NCI-H226 (cell line): ENCODE measurements at regions not wholly inside any gene's neighbourhood (a gene's known extent, or its start where the extent isn't known, plus 50 kb on each side); places are given as distances from the start of the nearest gene placed in this dataset.

Experiments
- DNase-seq: peaks from one replicate; pipeline ENCODE4 v3.0.0-alpha.2; 2015

DNA sequence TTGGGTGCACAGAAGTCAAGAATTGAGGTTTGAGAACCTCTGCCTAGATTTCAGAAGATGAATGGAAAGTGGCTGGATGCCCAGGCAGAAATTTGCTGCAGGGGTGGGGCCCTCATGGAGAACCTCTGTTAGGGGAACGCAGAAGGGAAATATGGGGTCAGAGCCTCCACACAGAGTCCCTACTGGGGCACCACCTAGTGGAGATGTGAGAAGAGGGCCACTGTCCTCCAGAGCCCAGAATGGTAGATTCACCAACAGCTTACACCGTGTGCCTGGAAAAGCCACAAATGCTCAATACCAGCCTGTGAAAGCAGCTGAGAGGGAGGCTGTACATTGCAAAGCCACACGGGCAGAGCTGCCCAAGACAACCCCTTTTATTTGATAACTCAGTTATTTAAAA is 383.5 kb downstream of the TLE4 start:
- no peak for DNase-seq

DNA sequence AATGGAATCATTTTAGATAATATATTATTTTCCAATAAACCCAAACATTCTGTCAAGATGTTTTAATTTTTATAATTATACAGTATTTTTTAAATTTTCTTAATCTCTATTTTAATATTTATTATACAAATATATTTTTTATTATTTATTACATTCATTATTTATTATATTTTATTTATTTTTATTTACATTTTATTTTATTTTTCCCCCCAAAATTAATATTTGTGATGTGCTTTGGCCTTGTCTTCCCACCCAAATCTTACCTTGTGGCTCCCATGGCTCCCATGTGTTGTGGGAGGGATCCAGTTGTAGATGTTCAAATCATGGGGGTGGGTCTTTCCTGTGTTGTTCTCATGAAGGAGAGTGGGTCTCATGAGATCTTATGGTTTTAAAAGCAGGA is 382.1 kb downstream of the TLE4 start:
- DNase-seq: no peak

DNA sequence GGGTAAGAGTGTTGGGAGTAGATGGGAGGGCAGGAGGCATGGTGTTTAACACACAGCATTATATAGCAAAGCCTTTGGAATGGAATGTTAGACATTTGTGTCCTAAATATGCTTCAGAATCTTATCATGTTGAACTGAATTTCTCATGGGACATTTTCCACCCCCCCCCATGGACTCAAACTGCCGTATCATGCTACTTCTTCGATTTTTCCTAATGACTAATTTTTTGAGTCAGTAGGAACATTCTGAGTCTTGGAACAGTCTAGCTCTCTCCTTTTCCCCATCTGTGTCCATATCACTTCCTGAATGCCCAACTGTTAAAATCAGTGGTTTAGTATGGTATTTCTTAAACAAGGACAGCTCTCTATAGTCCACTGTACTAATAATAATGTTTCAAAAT is 380.6 kb downstream of the TLE4 start:
- DNase-seq: no peak

DNA sequence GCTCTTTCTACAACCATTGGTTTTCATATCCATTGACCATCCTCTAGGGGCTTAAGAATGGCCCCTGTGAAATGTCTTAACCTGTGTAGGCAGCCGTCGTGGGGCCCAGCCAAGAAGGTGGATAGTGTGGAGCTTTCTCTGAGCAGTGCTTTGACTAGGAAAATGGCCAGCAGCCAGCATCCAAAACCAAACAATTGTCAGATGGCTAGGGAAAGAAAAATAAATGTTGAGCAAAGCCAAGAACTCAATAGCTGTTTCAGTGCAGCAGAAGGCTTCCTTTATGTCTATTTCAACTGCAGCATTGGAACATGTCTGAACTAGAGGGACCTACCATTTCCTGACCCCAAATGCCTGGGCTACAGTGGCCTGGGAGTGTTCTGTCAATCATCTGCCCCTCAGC is 374.9 kb downstream of the TLE4 start:
- DNase-seq: no peak

DNA sequence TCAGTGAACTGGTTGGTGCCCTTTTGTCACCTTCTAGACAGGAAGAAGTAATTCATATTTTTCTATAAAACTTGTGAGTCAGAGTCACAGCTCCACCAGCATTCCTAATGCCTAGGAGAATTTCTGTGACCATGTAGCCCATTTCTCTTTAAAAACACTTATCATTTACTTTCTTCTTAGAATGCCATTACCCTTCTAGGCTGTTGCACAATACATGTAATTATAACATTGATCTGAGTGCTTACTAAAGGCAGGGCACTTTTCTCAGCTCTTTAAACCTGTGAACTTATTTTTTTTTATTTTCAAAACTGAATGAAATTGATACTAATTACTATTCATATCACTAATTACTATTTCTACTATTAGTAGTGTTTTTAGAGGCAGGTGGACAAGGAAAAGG is 373.7 kb downstream of the TLE4 start:
- DNase-seq: no peak

DNA sequence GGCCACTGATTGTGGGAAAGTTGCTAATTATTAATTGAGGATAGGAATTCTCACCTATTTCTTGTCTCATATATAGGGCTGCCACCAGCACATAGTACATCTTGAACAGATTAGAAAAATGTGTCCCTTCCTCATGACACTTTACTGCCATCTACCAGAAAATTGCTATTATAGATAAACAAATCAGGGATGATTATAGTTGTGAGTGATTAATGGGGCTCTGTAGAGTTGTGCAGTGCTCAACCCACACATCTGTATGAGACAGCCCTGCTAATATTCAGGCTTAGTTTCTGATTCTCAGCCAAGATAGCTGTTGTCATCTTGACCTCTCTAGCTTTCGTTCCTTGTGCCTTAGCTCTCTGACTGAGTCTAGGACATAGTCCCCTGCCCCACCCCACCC is 373.3 kb downstream of the TLE4 start:
- DNase-seq: no peak

DNA sequence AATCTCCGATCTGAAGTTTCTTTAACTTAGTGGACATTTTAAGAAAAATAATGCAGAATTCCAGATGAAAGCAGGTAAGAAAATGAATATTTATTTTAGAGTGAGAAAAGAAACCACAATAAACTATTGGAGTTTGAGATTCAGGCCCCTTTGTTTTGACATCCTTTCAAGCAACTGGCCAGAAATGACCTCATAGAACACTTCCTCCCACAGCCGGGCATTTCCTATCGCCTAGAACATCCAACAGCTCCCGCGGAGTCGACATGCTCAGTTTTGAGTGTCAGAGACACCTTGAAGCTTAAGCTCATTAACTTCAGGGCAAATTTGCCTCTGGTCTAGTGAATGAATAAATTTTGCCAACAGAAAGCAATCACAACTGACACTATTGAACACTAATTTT is 369.2 kb downstream of the TLE4 start:
- no peak for DNase-seq

DNA sequence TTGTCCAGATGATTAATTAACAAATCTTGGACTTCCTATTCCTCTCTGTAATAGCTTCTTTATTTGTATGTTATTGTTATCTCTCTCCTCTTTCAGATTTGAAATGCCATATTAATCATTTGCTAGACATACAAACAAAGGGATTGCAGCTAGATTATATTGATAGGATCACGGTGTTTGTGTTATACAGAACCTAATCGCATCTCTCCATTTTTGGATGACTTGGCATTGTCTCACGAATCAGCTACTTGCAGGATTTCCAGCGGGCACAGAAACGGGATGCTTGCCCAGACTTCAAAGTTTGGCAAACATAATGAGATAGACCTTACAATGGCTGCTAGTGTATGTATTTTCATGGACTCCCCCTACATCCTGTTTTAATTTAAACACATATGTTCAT is 368.1 kb downstream of the TLE4 start:
- no peak for DNase-seq

DNA sequence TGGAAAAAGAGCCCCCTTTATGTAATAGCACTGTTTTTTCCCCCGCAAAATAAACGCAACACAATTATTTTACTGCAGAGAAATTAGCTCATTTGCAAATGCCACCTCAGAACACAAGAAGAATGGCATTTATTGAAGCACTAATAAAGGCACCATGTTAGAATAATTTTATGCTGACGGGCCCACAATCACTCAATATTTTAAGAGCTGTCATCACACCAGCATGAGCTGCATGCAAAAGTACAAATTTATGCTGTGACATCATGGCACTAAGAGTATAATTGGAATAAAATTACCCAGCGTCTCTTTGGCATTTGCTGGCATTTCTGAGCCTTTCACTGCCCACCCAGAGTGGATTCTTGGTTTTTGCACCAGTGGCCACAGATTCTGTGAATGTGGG is 364.6 kb downstream of the TLE4 start:
- no peak for DNase-seq

DNA sequence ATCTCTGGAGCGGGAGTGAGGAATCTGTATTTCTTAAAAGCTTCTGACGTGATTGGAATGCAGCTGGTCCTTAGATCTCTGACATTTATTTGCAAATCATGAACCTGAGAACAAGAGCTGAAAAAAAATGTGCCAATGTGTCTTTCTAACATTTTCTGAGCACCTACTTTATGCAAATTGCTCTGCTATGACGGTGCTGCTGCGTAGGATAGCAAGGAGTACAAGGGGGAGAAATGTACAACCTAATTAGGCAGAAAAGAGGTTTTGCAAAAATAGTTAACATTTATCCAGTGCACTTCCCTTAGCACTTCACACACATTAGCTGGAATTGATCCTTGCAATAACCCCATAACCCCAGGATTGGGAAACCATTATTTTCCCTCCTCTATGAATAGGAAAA is 357.5 kb downstream of the TLE4 start:
- no peak for DNase-seq

DNA sequence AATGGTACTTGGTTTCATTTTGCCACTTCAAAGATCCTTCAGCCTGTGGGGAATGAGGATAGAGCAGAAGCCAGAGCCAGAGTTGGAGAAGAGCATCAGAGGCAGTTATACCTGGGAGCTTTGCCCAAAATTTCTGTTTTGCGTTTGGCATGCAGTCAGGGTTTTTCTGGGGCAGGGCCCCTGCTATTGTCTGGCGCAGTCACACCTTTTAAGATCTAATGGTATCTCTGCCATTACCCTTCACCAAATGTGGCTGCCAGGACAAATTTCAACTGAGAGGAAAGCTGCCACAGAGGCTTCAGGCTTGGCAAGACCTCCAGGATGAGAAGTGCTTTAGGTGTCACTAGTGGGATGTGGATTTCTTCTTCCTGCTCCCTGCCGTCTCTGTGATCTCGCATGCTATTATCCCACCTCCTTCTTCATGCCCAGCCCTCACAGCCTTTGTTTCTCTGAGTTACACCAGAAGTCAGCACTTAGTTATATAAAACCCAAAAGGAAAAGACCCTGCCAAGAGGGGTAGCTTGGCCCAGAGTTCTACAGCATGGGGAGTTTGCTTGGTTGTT is 357.0 kb downstream of the TLE4 start:
- DNase-seq: no peak

DNA sequence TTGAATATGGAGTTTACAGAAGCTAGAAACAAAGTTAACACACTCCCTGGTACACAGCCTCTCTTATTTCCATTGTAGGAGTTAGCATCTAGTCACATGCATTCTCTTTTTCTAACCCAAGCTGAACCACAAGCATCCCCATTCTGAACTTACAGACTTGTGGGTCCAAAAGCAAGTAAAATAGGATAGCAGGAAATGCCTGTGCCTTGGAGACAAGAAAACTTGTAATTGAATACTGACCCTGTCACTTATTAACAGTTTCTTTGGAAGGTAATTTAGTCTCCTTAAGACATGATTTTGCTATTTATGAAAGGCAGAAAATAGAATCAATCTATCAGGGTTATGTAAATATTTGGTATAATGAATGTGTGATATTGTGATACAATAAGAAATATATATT is 353.6 kb downstream of the TLE4 start:
- DNase-seq: no peak

DNA sequence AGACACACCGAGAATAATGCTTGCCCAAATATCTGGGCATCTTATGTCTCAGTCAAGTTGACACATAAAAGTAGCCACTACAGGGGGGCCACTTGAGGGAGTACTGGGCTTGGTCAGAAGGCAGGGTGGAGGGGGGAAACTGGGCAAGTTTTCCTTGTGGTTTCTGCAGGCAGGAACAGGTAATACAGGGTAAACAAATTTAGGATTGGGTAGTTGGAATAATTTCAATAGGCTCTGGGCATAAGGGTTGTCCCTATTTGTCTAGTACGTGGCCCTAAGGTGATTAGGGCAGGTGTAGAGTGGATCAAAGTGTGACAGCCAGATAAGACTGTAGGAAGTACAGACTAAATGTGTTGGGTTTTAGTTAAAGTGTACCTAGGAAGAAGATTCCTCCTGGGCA is 353.1 kb downstream of the TLE4 start:
- DNase-seq: no peak

DNA sequence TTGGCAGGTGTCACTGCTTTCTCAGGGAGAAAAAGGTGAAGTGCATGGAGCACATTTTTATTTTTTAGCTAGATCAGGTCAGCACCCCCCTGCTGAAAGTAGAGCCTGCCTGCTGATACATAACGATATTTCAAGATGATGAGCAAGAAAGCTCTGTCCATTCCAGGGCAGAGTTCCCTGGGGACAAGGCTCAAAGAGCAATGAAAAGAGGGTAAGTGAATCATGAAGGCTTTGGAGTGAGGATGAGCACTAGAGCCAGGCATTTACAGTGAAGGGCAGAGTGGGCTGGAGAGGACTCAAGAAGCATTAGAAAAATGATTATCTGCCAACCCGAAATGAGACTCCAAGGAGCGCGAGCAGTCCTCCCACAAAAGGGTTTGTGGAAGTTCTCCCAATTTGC is 345.7 kb downstream of the TLE4 start:
- DNase-seq: no peak

DNA sequence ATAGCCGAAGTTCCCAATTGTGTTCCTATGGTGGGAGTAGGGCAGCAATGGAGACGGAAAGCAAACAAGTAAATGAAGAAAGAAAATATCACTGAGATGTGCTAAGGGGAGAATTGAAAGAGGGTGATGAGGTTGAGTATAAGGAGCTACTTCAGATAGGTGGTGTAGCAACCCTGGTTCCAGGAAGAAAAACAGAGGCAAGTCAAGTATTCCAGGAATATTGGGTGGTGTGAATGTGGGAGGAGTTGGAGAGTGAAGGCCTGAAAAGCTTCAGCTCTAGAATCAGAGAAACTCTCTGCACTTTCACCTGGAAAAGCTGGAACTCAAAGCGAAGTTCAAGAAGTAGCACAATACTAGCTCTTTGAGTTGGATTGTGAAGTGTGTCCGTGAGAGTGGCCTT is 342.1 kb downstream of the TLE4 start:
- no peak for DNase-seq

DNA sequence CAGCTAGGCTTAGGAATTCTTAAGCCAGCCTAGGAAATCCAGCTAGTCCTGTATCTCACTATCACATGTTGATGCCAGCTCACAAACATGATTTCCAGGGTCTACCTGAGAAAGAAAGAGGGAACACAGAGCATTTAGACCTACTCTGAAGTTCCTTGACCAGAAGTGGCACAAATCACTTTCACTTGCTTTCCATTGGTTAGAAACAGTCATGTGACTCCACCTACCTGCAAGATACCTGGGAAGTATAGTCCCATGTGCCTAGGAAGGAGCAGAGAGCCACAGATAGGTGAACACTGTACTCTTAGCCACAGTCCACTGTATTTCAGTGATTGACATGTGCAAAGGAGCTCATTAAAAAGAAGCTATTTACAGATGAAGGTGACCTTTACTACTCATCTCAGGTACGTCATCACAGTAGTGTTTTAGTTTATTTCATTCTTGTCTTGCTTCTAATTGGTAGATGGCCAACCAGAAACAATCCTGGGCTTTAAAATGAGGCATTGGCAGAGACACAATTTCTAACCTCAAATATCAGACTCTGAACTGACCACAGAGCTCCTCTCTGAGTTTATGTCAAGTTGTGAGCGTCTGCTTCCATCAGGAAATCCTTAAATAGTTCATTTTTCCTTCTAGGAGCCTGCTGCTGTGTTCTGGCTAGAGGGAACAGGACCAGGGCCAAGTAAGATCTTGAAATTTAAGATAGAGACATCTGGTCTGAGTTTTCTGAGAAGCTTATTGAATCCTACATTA is 340.7 kb downstream of the TLE4 start:
- DNase-seq: no peak

DNA sequence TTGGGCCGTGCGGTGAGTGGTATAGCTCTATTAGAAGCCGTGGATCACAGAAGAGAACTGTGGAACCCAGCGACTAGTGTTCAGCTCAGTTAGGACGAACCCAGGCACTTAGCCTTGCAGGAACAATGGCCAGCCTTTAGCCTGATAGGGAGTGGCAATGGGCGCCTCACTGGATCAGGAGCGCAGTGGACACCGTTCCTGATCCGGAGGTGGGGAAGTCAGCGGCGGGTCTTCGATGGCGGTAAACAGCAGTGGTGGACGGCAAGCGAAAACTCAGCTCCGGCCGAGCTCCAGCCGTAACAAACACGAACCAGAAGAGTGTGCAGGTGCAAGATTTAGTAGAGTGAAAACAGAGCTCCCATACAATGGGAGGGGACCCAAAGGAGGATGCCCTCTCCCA is 340.0 kb downstream of the TLE4 start:
- DNase-seq: no peak

DNA sequence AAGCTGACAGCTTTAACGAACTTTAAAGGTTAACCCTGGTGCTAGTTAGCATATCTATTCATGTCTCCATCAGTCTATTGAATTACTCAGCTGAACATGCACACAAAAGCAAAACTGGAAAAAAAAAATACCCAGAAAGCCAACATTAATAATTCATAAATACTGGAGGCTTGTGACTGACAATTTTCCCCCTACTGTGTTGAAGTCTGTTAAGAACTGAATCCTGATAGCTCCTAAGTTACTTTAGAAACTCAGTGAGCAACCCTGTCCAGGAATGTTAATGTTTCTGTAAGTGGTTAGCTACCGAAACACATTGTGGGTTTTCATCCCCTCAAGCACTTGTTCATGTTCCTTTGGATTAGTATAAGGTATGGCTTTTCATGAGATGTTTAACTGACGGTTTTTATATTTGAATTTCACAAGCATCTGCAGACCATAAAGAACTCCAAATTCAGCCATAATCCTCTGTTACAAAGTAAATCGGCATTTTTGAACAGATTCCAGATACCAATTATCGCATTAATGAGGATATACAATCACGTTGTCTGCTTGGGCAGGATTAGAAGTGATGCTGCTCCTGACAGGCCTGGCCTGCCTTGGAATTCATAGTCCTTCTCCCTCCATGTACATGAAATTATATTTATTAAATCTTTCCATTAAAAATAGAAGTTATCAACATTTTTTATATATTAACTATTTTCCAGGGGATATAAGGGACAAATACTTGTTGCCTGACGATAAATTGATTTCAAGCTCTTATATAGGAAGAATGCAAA is 331.2 kb downstream of the TLE4 start:
- no peak for DNase-seq

DNA sequence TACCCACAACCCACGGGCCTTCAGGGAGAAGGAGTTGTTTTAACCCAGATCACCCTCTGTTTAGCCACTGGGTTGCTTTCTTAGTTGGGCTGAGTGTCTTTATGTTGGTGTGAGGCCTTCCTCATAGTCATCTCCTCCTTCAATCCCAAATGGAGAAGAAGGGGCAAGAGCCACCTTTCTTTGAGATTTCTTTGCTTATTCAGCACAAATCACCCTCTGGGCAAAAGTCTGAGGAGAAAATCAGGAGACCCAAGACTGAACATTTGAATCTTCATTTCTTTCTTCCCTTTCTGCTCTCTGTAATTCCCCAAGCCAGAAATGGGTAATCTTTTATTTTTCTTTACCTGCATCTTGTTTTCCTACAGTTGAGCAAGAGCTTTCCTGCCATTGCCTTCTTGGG is 329.0 kb downstream of the TLE4 start:
- no peak for DNase-seq

DNA sequence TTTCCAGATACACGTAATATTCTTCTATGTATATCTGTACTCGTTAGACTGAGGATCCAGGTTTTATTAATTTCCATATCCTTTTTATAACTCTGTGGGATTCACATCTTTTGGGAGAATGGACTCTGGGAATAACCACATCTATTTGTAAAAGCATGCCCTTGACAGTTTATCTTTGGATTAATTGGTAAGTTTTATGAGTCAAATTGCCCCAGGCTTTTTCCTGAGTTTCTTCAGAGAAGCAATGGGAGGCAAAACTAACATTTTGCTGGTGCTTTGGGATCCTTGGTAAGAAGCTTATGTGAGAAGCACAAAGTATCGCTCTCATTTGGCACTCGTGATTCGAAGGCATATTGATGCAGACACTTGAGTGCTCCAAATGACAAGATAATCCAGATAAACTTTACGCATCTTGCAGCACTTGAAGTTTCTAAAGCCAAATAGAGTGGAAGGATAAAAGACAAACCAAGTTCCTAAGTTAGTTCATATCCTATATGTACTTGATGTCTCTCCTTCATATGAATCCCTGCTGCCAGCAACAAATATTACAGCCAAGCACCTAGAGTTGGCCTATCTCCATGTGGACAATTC is 324.7 kb downstream of the TLE4 start:
- peak; percentile 37 for DNase-seq

DNA sequence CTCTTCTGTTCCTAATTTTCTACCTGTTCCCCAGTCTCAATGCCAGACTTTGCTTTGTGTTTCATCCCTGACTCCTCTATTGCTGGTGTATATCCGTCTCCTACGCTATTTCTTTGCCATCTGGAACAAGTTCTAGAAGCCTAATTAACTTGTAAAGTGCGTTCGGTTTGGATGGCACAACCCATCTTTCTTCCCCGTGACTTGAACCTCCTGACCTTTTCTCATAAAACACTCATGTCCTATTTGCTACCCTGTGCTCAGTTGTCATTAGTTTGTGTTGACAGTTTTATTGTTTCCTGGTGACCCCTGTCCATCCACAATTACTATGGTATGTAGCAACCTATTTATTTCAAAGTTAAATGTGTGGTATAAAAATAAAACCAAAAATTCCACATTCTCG is 323.5 kb downstream of the TLE4 start:
- DNase-seq: no peak

DNA sequence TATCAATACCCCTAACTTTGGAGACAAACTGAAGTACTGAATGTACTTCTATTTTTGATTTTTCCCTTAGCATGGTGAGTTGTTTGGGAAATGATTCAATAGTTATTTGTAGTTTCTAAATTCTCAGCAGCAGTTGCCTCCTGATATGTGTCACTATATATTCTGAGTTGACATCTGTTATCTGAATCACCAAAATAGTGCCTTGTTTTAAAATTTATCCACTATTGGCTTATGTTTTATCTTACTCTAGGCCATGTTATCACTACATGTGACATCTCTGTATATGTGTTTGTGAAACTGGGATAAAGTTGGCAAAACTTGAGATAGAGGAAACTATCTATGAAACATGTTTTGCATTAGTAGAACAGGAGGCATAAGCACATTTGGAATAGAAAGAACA is 317.6 kb downstream of the TLE4 start:
- DNase-seq: no peak

DNA sequence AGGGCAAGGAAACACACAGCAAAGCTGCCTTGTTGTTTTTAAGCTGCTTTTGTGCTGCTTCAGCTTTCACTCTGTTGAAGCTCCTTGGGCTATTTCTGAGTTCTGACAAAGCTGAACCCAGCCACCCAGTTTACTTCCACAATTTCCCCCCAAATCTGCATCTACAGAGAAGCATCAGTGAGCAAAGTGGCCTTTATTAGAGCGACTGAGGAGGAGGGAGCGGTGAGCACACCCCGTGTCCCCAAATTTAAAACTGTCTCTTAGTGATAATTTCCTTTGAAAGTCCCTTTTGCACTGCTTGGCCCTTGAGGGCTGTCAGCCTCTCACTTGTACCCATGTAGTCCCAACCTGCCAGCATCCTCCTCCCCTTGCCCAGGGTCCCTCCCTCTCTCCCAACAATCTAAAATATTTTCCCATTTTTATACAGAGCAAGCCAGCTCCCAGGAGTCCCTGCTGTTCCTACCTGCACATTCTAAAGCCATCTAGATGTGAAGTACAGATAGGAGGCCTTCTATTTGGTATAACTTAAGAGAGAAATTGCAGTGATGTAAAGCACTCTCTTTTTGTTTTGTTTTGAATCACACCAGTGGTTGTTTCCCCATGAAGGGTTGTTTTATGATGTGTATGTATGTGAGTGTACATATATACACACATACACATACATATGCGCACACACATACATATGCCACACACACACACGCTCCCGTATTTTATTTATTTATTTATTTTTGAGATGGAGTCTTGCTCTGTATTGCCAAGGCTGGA is 313.5 kb downstream of the TLE4 start:
- DNase-seq: no peak
